Thyroid gland (tissue), 4 donors: ENCODE measurements at regions not wholly inside any gene's neighbourhood (a gene's known extent, or its start where the extent isn't known, plus 50 kb on each side); places are given as distances from the start of the nearest gene placed in this dataset.

Source experiments
- DNase-seq, 2 donors: peaks; one replicate each; pipeline ENCODE4 v3.0.0-alpha.2; 2019
- H3K27ac ChIP-seq, 3 donors: fragments of 200-600 bp; sonication (generic); 1 replicate in 2 of 3; 2 replicates in 1 of 3; pipeline ENCODE4 v1.5.1; 2016 to 2019; ENCODE audit warnings: mild to moderate bottlenecking in 1 of 3, moderate library complexity in 1 of 3
- H3K27me3 ChIP-seq: fragments of 200-600 bp; sonication (generic); one replicate; pipeline ENCODE4 v1.5.1; 2019
- H3K36me3 ChIP-seq, 2 donors: fragments of 200-600 bp; sonication (generic); one replicate each; pipeline ENCODE4 v1.5.1; 2016 to 2019
- H3K4me1 ChIP-seq, 2 donors: fragments of 200-600 bp; sonication (generic); one replicate each; pipeline ENCODE4 v1.5.1; 2017 to 2019
- H3K4me3 ChIP-seq, 3 donors: fragments of 200-600 bp; sonication (generic); replicated peaks in 1 of 3; 1 replicate in 2 of 3; 2 replicates in 1 of 3; pipeline ENCODE4 v1.5.1; 2016; ENCODE audit warnings: mild to moderate bottlenecking in 1 of 3
- H3K9me3 ChIP-seq: fragments of 200-600 bp; sonication (generic); one replicate; pipeline ENCODE4 v1.5.1; 2017
- POLR2A ChIP-seq, 2 donors: fragments of 450-650 bp; IDR thresholded peaks; one replicate each; pipeline ENCODE4 v1.6.1; 2017; ENCODE audit warnings: antibody characterized with exemption in 2 of 2, mild to moderate bottlenecking in 2 of 2, moderate library complexity in 1 of 2
- WGBS, 2 donors: methylation state at CpG; one replicate each; pipeline ENCODE4 v1.1.5; 2017; 5-methylcytosine and 5-hydroxymethylcytosine counted together
- intact Hi-C: fragments of 100-400 bp; cut with DNase I; formaldehyde crosslinking; loops from one replicate; pipeline ENCODE4 v1.15.1; 2023
- TF ChIP-seq, protein P1 (sequence below), 6 experiments: fragments of 200-600 bp in 3 of 6; fragments of 450-650 bp in 3 of 6; sonication (generic) in 3 of 6; IDR thresholded peaks; one replicate each; pipeline ENCODE4 v1.5.1; 2016 to 2019; ENCODE audit warnings: antibody characterized with exemption in 6 of 6, mild to moderate bottlenecking in 2 of 6, inconsistent platforms in 1 of 6, moderate library complexity in 1 of 6

DNA sequence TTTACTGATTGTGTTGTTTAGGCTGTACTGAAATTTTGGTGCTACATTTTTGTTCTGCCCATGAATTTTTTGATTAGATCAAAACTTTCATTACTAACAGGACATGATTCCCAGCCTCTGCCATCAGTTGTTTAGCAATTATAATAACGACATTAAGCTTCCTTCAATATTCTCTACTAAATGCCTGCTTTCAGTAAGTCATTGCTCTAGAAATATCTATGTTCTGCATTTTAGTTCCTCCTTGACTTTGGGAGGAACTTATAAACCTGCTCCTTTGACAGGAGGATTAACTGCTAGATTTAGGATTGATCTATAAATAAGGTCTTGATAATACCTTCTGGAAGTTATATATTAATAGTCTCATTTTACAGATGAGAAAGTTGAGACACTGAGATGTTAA, 269.1 kb downstream of the RAP2B start:
- H3K27me3 ChIP-seq: no peaks in the 10 kb centered on the region
- no peak for DNase-seq
- H3K9me3 ChIP-seq: no peaks in the 10 kb centered on the region
- no peak overlapping the region for H3K4me3 ChIP-seq
- no peaks in the 10 kb centered on the region for H3K4me1 ChIP-seq
- H3K36me3 ChIP-seq: no peaks in the 10 kb centered on the region
- no peak overlapping the region for H3K27ac ChIP-seq
- 79 to 88% methylated on average over 1 of the region's 1 CpG for WGBS, 2 donors
- intact Hi-C loops: no loop called here
- TF ChIP-seq, protein P1, sequence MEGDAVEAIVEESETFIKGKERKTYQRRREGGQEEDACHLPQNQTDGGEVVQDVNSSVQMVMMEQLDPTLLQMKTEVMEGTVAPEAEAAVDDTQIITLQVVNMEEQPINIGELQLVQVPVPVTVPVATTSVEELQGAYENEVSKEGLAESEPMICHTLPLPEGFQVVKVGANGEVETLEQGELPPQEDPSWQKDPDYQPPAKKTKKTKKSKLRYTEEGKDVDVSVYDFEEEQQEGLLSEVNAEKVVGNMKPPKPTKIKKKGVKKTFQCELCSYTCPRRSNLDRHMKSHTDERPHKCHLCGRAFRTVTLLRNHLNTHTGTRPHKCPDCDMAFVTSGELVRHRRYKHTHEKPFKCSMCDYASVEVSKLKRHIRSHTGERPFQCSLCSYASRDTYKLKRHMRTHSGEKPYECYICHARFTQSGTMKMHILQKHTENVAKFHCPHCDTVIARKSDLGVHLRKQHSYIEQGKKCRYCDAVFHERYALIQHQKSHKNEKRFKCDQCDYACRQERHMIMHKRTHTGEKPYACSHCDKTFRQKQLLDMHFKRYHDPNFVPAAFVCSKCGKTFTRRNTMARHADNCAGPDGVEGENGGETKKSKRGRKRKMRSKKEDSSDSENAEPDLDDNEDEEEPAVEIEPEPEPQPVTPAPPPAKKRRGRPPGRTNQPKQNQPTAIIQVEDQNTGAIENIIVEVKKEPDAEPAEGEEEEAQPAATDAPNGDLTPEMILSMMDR (IDR thresholded peaks at IDR 0.05): no peak
- no peak for TF ChIP-seq POLR2A (IDR thresholded peaks at IDR 0.05)

DNA sequence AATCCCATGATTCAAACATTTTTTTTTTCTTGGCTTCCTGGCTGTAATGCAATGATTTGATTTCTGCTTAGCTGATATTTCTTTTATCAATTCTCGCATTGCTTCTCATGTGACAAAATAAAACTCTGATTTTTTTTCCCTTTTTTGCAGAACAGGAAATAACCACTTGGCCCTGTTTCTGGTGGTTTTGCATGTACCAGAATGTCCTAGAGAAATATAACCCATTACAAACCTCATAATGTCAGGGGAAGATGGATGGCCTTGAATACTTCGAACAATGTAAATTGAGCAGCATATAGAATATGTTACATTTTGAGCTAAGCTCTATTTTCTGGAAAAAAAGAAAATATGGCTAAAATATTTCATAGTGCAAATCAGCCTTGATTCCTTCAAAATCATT, 275.6 kb downstream of the RAP2B start:
- WGBS, 2 donors: 48 to 72% methylated on average over 2 of the region's 2 CpGs
- no peak for DNase-seq
- no peak overlapping the region for H3K4me3 ChIP-seq
- no peaks in the 10 kb centered on the region for H3K36me3 ChIP-seq
- TF ChIP-seq POLR2A (IDR thresholded peaks at IDR 0.05): no peak
- TF ChIP-seq, protein P1 (IDR thresholded peaks at IDR 0.05): no peak
- no peaks in the 10 kb centered on the region for H3K27me3 ChIP-seq
- no peaks in the 10 kb centered on the region for H3K4me1 ChIP-seq
- no peak overlapping the region for H3K27ac ChIP-seq
- intact Hi-C loops: no loop called here
- no peaks in the 10 kb centered on the region for H3K9me3 ChIP-seq

GRCh38 chr3:153438271-153438670, 276.2 kb downstream of the RAP2B start:
- no peaks in the 10 kb centered on the region for H3K27me3 ChIP-seq
- DNase-seq: no peak
- 68 to 72% methylated on average over 3 of the region's 3 CpGs for WGBS, 2 donors
- no peak for TF ChIP-seq POLR2A (IDR thresholded peaks at IDR 0.05)
- TF ChIP-seq, protein P1 (IDR thresholded peaks at IDR 0.05): no peak
- no peak overlapping the region for H3K27ac ChIP-seq
- H3K4me1 ChIP-seq: no peaks in the 10 kb centered on the region
- intact Hi-C loops: no loop called here
- no peaks in the 10 kb centered on the region for H3K36me3 ChIP-seq
- no peak overlapping the region for H3K4me3 ChIP-seq
- H3K9me3 ChIP-seq: no peaks in the 10 kb centered on the region

DNA sequence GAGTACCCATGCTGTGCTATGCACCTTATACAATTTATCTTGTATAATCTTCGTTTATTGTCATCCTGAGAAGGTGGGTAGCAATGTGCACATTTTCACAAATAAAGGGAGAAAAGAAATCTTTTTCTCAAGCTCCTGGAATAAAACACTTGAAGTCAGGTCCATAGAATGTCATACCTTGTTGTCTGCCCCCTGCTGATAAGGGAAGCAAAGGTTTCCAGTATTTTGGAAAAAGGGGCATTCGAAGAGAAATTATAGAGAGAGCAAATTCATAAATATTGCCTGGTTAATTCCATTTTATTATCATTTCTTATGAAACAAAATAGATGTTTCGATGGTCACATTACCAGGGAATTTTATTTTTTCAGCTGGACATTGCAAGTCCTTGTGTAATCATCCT, 277.8 kb downstream of the RAP2B start:
- 90 to 91% methylated on average over 3 of the region's 3 CpGs for WGBS, 2 donors
- no peak for TF ChIP-seq POLR2A (IDR thresholded peaks at IDR 0.05)
- TF ChIP-seq, protein P1 (IDR thresholded peaks at IDR 0.05): peak in 1 of 6 experiments; percentile 4
- Histone ChIP-seq H3K36me3 (no peaks in the 10 kb centered on the region), H3K4me1 (no peaks in the 10 kb centered on the region), H3K27me3 (no peaks in the 10 kb centered on the region), H3K9me3 (no peaks in the 10 kb centered on the region), H3K27ac (no peak overlapping the region), H3K4me3 (no peak overlapping the region)
- no peak for DNase-seq
- intact Hi-C loops: no loop called here

DNA sequence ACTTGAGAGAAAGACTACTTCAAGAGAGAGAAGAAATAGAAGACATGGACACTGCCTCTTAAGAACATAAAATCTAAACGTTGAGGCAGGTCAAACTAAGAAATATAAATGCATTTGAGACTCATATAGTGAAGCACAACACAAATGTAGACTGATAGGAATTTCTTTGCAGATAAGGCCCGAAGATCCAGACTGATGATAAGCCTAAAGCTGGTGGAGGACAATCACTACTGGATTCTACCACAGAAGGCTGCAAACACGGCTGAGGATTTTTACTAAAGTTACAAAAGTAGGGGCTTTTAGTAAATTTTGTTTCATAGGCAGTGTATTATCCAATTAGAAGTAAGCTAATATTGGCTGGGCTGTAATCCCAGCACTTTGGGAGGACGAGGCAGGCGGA, 278.3 kb downstream of the RAP2B start:
- DNase-seq: no peak
- TF ChIP-seq, protein P1 (IDR thresholded peaks at IDR 0.05): no peak
- TF ChIP-seq POLR2A (IDR thresholded peaks at IDR 0.05): no peak
- Histone ChIP-seq H3K27me3 (no peaks in the 10 kb centered on the region), H3K27ac (no peak overlapping the region), H3K36me3 (no peaks in the 10 kb centered on the region), H3K4me1 (no peaks in the 10 kb centered on the region), H3K4me3 (no peak overlapping the region), H3K9me3 (no peaks in the 10 kb centered on the region)
- WGBS, 2 donors: 85 to 91% methylated on average over 5 of the region's 5 CpGs
- intact Hi-C loops: no loop called here
